Astrocyte of the spinal cord (primary cell): ENCODE measurements at regions not wholly inside any gene's neighbourhood (a gene's known extent, or its start where the extent isn't known, plus 50 kb on each side); places are given as distances from the start of the nearest gene placed in this dataset.
"Not testable (repeated sequence)": the region's sequence is repeated elsewhere in the genome, so short reads cannot be mapped to it uniquely, and the experiment has no call there.

ENCODE experiments used
- DNase-seq: peaks from one replicate; pipeline ENCODE4 v3.0.0; 2011; ENCODE audit warnings: low read depth, low spot score
- H3K4me3 ChIP-seq: 2 replicates; pipeline ENCODE4 v1.5.1; 2011; ENCODE audit warnings: low read depth, mild to moderate bottlenecking, low read length, moderate library complexity
- CTCF ChIP-seq: IDR thresholded peaks from 2 replicates; pipeline ENCODE4 v1.5.1; 2012; ENCODE audit warnings: low read depth, mild to moderate bottlenecking, low read length, inconsistent platforms
- in situ Hi-C: cut with HindIII; loops from 2 replicates; pipeline ENCODE4 v1.10.0; 2017; ENCODE audit warnings: low sequenced_read_pairs

GRCh38 chr1:58190267-58190988, 356.1 kb downstream of the OMA1 start:
- DNase-seq, result no peak
- no peak overlapping the region for H3K4me3 ChIP-seq
- TF ChIP-seq CTCF, result no peak
- in situ Hi-C loops, result no loop called here

GRCh38 chr1:58189453-58189852, 357.1 kb downstream of the OMA1 start:
- in situ Hi-C loops, result no loop called here

GRCh38 chr1:58183286-58183685, 363.2 kb downstream of the OMA1 start:
- no peak overlapping the region for H3K4me3 ChIP-seq
- TF ChIP-seq CTCF, result no peak
- in situ Hi-C loops, result no loop called here
- no peak for DNase-seq

More at GRCh38 chr1:58189453-58189852, 357.1 kb downstream of the OMA1 start:
- no peak for DNase-seq
- no peak overlapping the region for H3K4me3 ChIP-seq
- TF ChIP-seq CTCF, result no peak

GRCh38 chr1:58180537-58180936, 366.0 kb downstream of the OMA1 start:
- no peak for DNase-seq
- no peak for TF ChIP-seq CTCF
- in situ Hi-C loops, result no loop called here
- no peak overlapping the region for H3K4me3 ChIP-seq

GRCh38 chr1:58169160-58169559, 377.4 kb downstream of the OMA1 start:
- DNase-seq, in situ Hi-C loops, H3K4me3 ChIP-seq: not testable (repeated sequence)

- in situ Hi-C loops, DNase-seq, H3K4me3 ChIP-seq: not testable (repeated sequence)
Observed at GRCh38 chr1:58167131-58167530, 379.4 kb downstream of the OMA1 start.

GRCh38 chr1:58166417-58166816, 380.1 kb downstream of the OMA1 start:
- DNase-seq, result no peak
- TF ChIP-seq CTCF, result no peak
- in situ Hi-C loops, result no loop called here
- no peak overlapping the region for H3K4me3 ChIP-seq

- TF ChIP-seq CTCF, result no peak
- H3K4me3 ChIP-seq, result no peak overlapping the region
- in situ Hi-C loops, result no loop called here
- DNase-seq, result no peak
Observed at GRCh38 chr1:58165073-58165472, 381.5 kb downstream of the OMA1 start.
